ENCODE measurements at regions not wholly inside any gene's neighbourhood (a gene's known extent, or its start where the extent isn't known, plus 50 kb on each side); places are given as distances from the start of the nearest gene placed in this dataset.

- no peak for DNase-seq
- Histone ChIP-seq H3K4me3 (no peak overlapping the region), H3K4me1 (no peaks in the 10 kb centered on the region), H3K27me3 (replicated peaks in 1 of 7) (no peaks in the 10 kb centered on the region), H3K36me3 (no peaks in the 10 kb centered on the region), H3K27ac (no peak overlapping the region), H3K9me3 (no peaks in the 10 kb centered on the region)
- intact Hi-C loops (cut with DNase I; ENCODE audit: low total_unique reads), result no loop called here
- TF ChIP-seq CTCF (IDR thresholded peaks at IDR 0.05 in 8 of 11, conservative IDR thresholded peaks at IDR 0.05 in 3 of 11), result no peak
- TF ChIP-seq POLR2A (IDR thresholded peaks at IDR 0.05), result no peak
- no peak for TF ChIP-seq POLR2AphosphoS5 (IDR thresholded peaks at IDR 0.05)
- 83 to 95% (median 91%) methylated on average over 1 of the region's 1 CpG for WGBS, 5 donors
Observed at GRCh38 chr12:24075650-24076049, 126.2 kb upstream of the SOX5 start.

GRCh38 chr12:24073170-24073810, 123.8 kb upstream of the SOX5 start:
- 78 to 95% (median 83%) methylated on average over 3 of the region's 3 CpGs for WGBS, 5 donors
- DNase-seq, result no peak
- Histone ChIP-seq H3K9me3 (no peaks in the 10 kb centered on the region), H3K27ac (no peak overlapping the region), H3K4me3 (no peak overlapping the region), H3K36me3 (no peaks in the 10 kb centered on the region), H3K4me1 (no peaks in the 10 kb centered on the region), H3K27me3 (replicated peaks in 1 of 7) (no peaks in the 10 kb centered on the region)
- intact Hi-C loops (cut with DNase I; ENCODE audit: low total_unique reads), result no loop called here
- TF ChIP-seq CTCF (IDR thresholded peaks at IDR 0.05 in 8 of 11, conservative IDR thresholded peaks at IDR 0.05 in 3 of 11) (no peak), POLR2AphosphoS5 (IDR thresholded peaks at IDR 0.05) (no peak), POLR2A (IDR thresholded peaks at IDR 0.05) (no peak)

GRCh38 chr12:24072302-24072701, 122.8 kb upstream of the SOX5 start:
- Histone ChIP-seq H3K9me3 (no peaks in the 10 kb centered on the region), H3K27ac (no peak overlapping the region), H3K4me3 (no peak overlapping the region), H3K36me3 (no peaks in the 10 kb centered on the region), H3K4me1 (no peaks in the 10 kb centered on the region), H3K27me3 (replicated peaks in 1 of 7) (no peaks in the 10 kb centered on the region)
- WGBS, 5 donors, result 57 to 92% (median 73%) methylated on average over 1 of the region's 1 CpG
- no peak for DNase-seq
- intact Hi-C loops (cut with DNase I; ENCODE audit: low total_unique reads), result no loop called here
- no peak for TF ChIP-seq POLR2AphosphoS5 (IDR thresholded peaks at IDR 0.05)
- no peak for TF ChIP-seq CTCF (IDR thresholded peaks at IDR 0.05 in 8 of 11, conservative IDR thresholded peaks at IDR 0.05 in 3 of 11)
- no peak for TF ChIP-seq POLR2A (IDR thresholded peaks at IDR 0.05)

- Histone ChIP-seq H3K27ac (no peak overlapping the region), H3K36me3 (no peaks in the 10 kb centered on the region), H3K4me3 (no peak overlapping the region), H3K4me1 (no peaks in the 10 kb centered on the region), H3K9me3 (no peaks in the 10 kb centered on the region), H3K27me3 (replicated peaks in 1 of 7) (no peaks in the 10 kb centered on the region)
- WGBS, 5 donors, result 84 to 97% (median 89%) methylated on average over 1 of the region's 1 CpG
- intact Hi-C loops (cut with DNase I; ENCODE audit: low total_unique reads), result no loop called here
- TF ChIP-seq CTCF (IDR thresholded peaks at IDR 0.05 in 8 of 11, conservative IDR thresholded peaks at IDR 0.05 in 3 of 11) (no peak), POLR2A (IDR thresholded peaks at IDR 0.05) (no peak), POLR2AphosphoS5 (IDR thresholded peaks at IDR 0.05) (no peak)
- no peak for DNase-seq
Observed at GRCh38 chr12:24071842-24072241, 122.4 kb upstream of the SOX5 start.

Data from spleen (tissue), 11 donors.